ENCODE measurements at regions not wholly inside any gene's neighbourhood (a gene's known extent, or its start where the extent isn't known, plus 50 kb on each side); places are given as distances from the start of the nearest gene placed in this dataset.

GRCh38 chr2:220674033-220674432 lies 898.1 kb downstream of the EPHA4 start:
- TF ChIP-seq CTCF (conservative IDR thresholded peaks at IDR 0.05) = peak; percentile 52
- H3K9me3 Mint-ChIP-seq = peaks cover 6% of the 10 kb centered on the region
- no peak for DNase-seq (ENCODE audit: extremely low spot score, unreplicated experiment)
- no peaks in the 10 kb centered on the region for H3K4me1 Mint-ChIP-seq (ENCODE audit: unreplicated experiment)
- H3K27me3 Mint-ChIP-seq = no peaks in the 10 kb centered on the region
- H3K27ac Mint-ChIP-seq = no peak overlapping the region
- no peak overlapping the region for H3K4me3 Mint-ChIP-seq
- H3K36me3 Mint-ChIP-seq = no peaks in the 10 kb centered on the region

- Mint-ChIP-seq H3K4me1 (ENCODE audit: unreplicated experiment) (no peaks in the 10 kb centered on the region), H3K9me3 (no peaks in the 10 kb centered on the region), H3K4me3 (no peak overlapping the region), H3K27ac (no peak overlapping the region), H3K36me3 (no peaks in the 10 kb centered on the region), H3K27me3 (no peaks in the 10 kb centered on the region)
- no peak for DNase-seq (ENCODE audit: extremely low spot score, unreplicated experiment)
- TF ChIP-seq CTCF (conservative IDR thresholded peaks at IDR 0.05) = no peak
Measured at GRCh38 chr2:220676695-220677094, 895.4 kb downstream of the EPHA4 start.

GRCh38 chr2:220678943-220679342 lies 893.2 kb downstream of the EPHA4 start:
- H3K9me3 Mint-ChIP-seq = no peaks in the 10 kb centered on the region
- no peak overlapping the region for H3K4me3 Mint-ChIP-seq
- TF ChIP-seq CTCF (conservative IDR thresholded peaks at IDR 0.05) = no peak
- H3K27me3 Mint-ChIP-seq = no peaks in the 10 kb centered on the region
- DNase-seq (ENCODE audit: extremely low spot score, unreplicated experiment) = no peak
- H3K27ac Mint-ChIP-seq = no peak overlapping the region
- H3K36me3 Mint-ChIP-seq = no peaks in the 10 kb centered on the region
- no peaks in the 10 kb centered on the region for H3K4me1 Mint-ChIP-seq (ENCODE audit: unreplicated experiment)

GRCh38 chr2:220682616-220683015 lies 889.5 kb downstream of the EPHA4 start:
- no peak for DNase-seq (ENCODE audit: extremely low spot score, unreplicated experiment)
- Mint-ChIP-seq H3K27me3 (peaks cover 3% of the 10 kb centered on the region), H3K4me1 (ENCODE audit: unreplicated experiment) (peaks cover 4% of the 10 kb centered on the region), H3K36me3 (no peaks in the 10 kb centered on the region), H3K27ac (no peak overlapping the region), H3K9me3 (peaks cover 3% of the 10 kb centered on the region), H3K4me3 (no peak overlapping the region)
- TF ChIP-seq CTCF (conservative IDR thresholded peaks at IDR 0.05) = no peak

GRCh38 chr2:220684099-220684498 lies 888.0 kb downstream of the EPHA4 start:
- DNase-seq (ENCODE audit: extremely low spot score, unreplicated experiment) = no peak
- Mint-ChIP-seq H3K4me3 (no peak overlapping the region), H3K4me1 (ENCODE audit: unreplicated experiment) (peaks cover 4% of the 10 kb centered on the region), H3K9me3 (peaks cover 3% of the 10 kb centered on the region), H3K36me3 (no peaks in the 10 kb centered on the region), H3K27ac (no peak overlapping the region), H3K27me3 (peaks cover 6% of the 10 kb centered on the region)
- TF ChIP-seq CTCF (conservative IDR thresholded peaks at IDR 0.05) = no peak

- Mint-ChIP-seq H3K27me3 (peaks cover 6% of the 10 kb centered on the region), H3K27ac (no peak overlapping the region), H3K4me3 (no peak overlapping the region), H3K9me3 (peaks cover 3% of the 10 kb centered on the region), H3K4me1 (ENCODE audit: unreplicated experiment) (peaks cover 4% of the 10 kb centered on the region), H3K36me3 (no peaks in the 10 kb centered on the region)
- peak; percentile 89 for TF ChIP-seq CTCF (conservative IDR thresholded peaks at IDR 0.05)
- peak; percentile 70 for DNase-seq (ENCODE audit: extremely low spot score, unreplicated experiment)
Measured at GRCh38 chr2:220687231-220687843, 884.8 kb downstream of the EPHA4 start.
